Fibroblast of mammary gland (primary cell): ENCODE measurements at regions not wholly inside any gene's neighbourhood (a gene's known extent, or its start where the extent isn't known, plus 50 kb on each side); places are given as distances from the start of the nearest gene placed in this dataset.

Experiments used
- DNase-seq: peaks from one replicate; pipeline ENCODE4 v3.0.0-alpha.2; 2010; ENCODE audit warnings: low read depth
- H3K4me3 ChIP-seq: 2 replicates; pipeline ENCODE4 v1.5.1; 2011; ENCODE audit warnings: low read depth, mild to moderate bottlenecking, low read length, moderate library complexity; ENCODE audit not compliant: control insufficient read depth
- TF ChIP-seq, protein P1 (sequence below): conservative IDR thresholded peaks from 2 replicates; pipeline ENCODE4 v1.5.1; 2011; ENCODE audit warnings: low read depth, low read length, inconsistent platforms; ENCODE audit not compliant: control insufficient read depth, insufficient read depth

DNA sequence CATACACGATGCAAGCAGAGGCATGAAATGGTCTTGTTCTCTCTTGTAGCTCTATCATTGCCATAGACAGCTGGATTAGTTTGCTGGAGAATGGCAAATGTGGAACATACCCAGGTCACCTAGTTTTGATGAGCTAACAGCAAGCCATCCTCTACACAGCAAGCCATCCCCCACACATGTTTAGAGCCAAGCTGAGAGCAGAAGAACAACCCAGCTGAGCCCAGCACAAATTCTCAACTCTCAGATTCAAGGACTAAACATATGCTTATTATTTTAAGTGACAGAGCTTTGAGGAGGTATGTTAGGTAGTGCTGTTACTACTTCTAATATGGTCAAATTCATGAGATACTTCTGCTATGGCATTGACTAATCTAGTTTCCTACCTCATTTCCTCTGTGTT is 230.3 kb downstream of the OTOR start:
- H3K4me3 ChIP-seq = no peak overlapping the region
- TF ChIP-seq, protein P1, sequence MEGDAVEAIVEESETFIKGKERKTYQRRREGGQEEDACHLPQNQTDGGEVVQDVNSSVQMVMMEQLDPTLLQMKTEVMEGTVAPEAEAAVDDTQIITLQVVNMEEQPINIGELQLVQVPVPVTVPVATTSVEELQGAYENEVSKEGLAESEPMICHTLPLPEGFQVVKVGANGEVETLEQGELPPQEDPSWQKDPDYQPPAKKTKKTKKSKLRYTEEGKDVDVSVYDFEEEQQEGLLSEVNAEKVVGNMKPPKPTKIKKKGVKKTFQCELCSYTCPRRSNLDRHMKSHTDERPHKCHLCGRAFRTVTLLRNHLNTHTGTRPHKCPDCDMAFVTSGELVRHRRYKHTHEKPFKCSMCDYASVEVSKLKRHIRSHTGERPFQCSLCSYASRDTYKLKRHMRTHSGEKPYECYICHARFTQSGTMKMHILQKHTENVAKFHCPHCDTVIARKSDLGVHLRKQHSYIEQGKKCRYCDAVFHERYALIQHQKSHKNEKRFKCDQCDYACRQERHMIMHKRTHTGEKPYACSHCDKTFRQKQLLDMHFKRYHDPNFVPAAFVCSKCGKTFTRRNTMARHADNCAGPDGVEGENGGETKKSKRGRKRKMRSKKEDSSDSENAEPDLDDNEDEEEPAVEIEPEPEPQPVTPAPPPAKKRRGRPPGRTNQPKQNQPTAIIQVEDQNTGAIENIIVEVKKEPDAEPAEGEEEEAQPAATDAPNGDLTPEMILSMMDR = no peak
- DNase-seq = no peak

DNA sequence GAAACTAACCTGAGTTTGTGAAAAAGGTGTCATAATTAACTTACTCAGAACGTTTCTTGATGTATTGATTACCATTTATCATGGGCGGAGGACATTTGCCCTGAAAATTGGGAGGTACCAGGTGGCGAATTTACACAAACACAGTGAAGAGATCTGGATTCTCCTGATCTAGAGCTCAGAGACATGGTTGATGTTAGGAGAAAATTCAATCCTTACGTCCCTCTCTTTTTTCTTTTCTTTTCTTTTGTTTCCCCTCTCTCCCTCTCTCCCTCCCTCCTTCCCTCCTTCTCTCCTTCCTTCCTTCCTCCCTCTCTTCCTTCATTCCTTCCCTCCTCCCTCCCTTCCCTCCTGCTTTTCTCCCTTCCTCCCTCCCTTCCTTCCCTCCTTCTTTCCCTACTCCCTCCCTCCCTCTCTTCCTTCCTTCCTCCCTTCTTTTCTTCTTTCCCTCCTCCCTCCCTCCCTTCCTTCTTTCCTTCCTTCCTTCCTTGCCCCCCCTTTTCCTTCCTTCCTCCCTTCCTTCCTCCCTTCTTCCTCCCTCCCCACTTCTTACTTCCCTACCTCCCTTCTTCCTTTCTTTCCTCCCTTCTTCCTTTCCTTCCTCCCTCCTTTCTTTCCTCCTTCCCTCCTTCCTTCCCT is 234.1 kb downstream of the OTOR start:
- TF ChIP-seq, protein P1 = no peak
- no peak overlapping the region for H3K4me3 ChIP-seq
- DNase-seq = no peak

DNA sequence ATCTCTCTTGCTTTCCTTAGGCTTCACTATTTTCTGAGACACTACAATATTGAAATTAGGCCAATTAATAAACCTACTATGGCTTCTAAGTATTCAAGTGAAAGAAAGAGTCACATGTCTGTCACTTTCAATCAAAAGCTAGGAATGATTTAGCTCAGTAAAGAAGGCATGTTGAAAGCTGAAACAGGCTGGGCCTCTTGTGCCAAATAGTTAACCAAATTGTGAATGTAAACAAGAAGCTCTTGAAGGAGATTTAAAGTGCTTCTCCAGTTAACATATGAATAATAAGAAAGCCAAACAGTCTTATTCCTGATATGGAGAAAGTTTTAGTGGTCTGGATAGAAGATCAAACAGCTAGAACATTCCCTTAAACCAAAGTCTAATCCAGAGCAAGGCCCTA is 236.3 kb downstream of the OTOR start:
- DNase-seq = no peak
- H3K4me3 ChIP-seq = no peak overlapping the region
- TF ChIP-seq, protein P1 = no peak

DNA sequence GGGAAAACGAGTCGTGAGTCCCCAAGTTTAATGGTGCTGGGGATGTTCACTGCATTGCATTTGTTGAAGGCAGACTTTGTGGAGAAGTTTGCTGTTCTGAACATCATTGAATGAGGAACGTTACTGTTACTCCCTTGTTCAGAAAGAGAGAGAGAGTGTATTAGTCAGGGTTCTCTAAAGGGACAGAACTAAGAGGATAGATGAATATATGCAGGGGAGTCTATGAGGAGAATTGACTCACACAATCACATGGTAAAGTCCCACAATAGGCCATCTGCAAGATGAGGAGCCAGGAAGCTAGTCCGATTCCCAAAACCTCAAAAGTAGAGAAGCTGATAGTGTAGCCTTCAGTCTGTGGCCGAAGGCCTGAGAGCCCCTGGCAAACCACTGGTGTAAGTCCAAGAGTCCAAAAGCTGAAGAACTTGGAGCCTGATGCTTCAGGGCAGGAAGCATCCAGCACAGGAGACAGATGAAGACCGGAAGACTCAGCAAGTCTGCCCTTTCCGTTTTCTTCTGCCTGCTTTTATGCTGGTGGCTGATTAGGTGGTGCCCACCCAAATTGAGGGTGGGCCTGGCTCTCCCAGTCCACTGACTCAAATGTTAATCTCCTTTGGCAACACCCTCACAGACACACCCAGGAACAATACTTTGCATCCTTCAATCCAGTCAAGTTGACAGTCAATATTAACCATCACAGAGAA is 223.5 kb upstream of the PCSK2 start:
- DNase-seq = no peak
- TF ChIP-seq, protein P1 = no peak
- no peak overlapping the region for H3K4me3 ChIP-seq

DNA sequence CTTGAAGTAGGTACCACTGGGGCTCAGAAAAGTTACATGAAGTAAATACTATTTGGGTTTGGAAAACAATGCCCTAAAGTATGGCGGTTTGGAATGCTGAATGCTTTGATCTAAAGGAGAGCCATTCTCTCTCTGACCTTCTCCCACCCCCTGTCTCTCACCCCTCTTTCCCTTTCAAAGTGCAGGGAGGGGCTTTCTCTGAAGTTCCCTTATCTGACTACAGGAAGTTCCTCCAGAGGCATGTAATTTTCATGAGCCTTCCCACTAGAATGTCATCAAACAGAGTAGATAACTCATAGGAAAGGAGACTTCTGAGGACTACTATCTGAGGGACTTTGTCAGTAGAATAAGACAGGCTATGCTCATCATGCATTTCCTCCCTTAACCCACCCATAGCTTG is 216.7 kb upstream of the PCSK2 start:
- DNase-seq = no peak
- H3K4me3 ChIP-seq = no peak overlapping the region
- TF ChIP-seq, protein P1 = no peak

DNA sequence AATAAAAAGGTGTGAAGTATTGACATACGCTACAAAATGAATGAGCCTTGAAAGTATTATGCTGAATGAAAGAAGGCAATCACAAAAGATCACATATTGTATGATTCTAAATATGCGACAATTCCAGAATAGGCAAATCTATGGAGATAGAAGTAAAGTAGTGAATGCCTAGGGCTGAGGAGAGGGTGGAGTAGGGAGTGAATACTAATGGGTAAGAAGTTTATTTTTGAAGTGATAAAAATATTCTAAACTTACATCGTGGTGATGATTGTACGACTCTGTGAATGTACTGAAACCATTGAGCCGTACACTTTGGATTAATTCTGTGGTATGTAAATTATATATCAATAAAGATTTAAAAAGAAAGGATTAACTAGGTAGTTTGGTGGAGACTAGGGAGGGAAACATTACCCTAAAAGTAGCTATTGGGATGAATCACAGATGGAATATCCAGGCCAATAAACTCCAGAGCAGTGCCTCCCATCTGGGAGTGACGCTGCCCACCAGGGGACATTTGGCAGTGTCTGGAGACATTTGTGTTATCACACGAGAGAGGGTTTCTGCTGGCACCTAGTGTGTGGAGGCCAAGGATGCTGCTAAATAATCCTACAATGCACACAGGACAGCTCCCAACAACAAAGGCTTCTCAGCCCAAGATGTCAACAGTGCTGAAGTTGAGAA is 214.2 kb upstream of the PCSK2 start:
- TF ChIP-seq, protein P1 = no peak
- H3K4me3 ChIP-seq = no peak overlapping the region
- DNase-seq = no peak
